ENCODE measurements at regions not wholly inside any gene's neighbourhood (a gene's known extent, or its start where the extent isn't known, plus 50 kb on each side); places are given as distances from the start of the nearest gene placed in this dataset.

DNA sequence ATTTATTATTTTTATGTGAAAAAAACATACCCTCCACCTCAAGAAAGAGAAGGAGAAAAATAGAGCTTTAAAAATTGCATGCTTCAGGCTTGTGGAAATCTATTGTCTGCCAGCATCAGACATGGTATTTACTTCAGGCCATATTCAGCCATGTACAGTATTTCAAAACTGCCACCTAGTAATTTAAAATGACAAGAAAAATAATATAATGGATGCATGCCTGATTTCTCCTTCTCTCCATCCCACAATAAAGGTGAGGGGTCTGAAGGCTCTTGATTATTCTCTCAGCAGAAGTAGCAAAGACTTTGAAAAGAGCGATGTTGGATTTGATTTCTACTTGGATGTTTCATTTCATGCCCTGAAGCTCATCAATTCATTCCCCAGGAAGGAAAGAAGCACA, 250.7 kb downstream of the TBC1D4 start:
- DNase-seq, result no peak

DNA sequence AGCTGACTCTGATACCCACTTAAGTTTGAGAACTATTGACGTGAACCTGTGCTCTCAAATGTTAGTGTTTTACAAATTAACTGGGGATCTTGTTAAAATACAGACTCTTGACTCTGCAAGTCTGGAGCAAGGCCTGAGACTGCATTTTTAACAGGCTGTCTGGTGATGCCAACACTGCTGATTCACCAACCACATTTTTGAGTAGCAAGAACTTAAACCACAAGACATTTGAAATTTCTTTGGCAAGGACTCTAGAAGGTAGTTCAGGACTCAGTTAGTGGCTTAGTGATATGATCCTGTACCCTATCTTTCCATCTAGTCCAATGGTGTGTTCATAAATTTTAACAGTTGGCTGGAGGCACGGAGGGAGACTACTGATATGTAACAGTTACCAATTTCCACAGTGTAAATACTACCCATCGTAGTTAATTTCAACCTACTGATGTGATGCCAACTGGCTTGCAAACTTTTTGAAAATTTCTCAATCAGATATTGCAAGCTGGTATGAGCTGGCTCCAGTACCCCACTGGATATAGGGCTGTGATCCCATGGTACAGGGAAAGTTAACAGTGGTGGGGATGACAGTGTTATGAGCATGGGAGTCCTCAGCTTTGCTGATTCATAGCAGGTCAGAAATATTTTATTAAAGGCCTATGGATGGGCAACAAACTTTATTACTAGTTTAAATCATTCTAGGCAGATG, 255.1 kb downstream of the TBC1D4 start:
- DNase-seq, result no peak

DNA sequence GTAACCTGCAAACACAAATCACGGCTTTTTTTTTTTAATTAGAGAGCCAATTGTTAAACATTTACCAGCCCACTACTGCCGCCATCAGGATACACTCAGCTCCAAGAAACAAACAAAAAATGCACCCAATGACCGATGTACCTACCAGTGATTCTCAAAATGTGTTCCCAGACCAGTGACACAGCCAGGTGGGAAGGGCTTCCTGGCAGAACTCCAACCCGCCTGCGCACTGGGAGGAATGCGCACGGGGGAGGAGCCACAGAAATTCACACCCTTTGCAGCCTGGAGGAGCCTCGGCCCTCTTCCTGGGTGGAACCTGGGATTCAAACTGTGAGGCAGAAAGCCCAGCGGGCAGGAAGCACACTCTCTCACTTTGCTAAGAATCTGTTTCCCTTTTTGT, 255.9 kb downstream of the TBC1D4 start:
- no peak for DNase-seq

GRCh38 chr13:75225288-75226032, 256.5 kb downstream of the TBC1D4 start:
- DNase-seq, result no peak

DNA sequence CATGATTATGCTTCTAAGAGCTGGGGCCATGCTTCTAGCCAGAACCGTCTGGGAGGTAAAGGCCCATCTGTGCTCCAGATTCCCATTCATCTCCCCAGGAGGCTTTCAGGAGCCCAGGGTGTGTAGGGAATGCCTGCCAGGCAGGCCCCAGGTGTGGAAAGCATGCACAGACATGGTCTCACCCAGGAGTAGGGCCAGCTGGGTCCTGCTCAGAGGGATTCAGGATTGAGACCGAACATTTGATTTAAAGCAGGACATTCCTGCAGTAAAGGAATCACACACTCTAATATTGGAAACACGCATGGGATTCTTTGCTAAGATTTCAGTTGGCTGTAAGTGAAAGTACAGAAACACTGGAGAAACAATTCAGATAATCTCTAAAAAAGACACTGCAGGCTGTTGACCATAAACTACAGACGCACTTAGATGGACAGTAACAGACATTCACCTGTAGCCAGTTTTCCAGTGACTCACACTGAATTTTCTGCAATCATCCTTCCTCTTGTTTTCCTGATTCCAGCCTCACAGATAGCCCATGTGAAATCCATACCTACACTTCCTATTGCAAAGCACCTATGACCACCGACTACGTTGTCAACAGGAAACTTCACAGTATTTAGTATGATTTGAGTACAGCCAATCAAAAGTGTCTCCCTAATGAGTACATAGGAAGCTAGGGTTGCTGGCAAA, 257.8 kb downstream of the TBC1D4 start:
- DNase-seq, result no peak

DNA sequence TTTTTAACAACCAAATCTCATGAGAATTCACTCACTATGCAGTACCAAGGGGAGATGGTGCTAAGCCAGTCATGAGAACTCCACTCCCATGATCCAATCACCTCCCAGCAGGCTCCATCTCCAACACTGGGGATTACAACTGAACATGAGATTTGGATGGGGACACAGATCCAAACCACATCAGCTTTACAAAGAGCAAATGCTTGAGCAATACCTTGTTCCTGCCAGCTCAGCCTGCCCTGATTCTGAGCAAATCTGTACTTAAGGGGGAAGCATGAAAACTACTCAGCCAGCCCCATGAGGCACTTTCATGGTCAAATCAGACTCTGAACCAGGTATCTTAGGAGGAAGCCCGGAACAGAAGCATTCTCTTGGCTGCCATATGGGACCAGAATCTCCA, 259.9 kb downstream of the TBC1D4 start:
- DNase-seq, result no peak

DNA sequence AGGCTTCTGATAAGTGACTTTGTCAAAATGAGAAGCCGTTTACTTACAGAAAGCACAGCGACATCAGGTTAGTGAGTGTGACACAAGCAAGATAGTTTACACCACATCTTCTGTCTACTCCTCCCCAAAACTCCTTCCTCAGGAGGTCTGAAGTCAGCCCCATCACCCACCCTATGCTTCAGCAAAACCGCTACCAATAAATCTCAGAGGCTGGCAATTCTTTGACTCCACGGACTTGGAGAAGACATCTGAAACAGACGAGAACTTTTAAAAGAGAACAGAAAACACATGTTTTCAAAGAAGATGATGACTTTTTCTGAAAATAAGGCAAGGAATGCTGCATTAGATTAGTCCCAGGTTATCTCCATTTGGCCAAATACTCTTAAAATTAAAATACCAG, 261.1 kb downstream of the TBC1D4 start:
- DNase-seq, result no peak

DNA sequence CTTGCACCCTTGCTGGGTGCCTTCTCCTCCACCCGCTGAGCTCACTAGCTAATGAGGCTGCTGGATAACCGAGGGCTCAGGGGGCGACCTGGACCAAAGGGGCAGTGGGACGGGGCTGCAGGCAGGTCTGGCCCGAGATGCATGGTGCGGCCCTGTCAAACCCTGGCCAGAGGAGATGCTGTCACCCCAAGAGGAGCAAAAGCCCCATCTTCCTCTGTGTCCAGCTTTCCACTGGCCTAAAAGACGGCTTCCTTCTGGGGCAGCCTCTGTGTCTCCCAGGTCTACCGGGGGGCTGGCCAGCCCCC, 261.8 kb downstream of the TBC1D4 start:
- DNase-seq, result no peak

DNA sequence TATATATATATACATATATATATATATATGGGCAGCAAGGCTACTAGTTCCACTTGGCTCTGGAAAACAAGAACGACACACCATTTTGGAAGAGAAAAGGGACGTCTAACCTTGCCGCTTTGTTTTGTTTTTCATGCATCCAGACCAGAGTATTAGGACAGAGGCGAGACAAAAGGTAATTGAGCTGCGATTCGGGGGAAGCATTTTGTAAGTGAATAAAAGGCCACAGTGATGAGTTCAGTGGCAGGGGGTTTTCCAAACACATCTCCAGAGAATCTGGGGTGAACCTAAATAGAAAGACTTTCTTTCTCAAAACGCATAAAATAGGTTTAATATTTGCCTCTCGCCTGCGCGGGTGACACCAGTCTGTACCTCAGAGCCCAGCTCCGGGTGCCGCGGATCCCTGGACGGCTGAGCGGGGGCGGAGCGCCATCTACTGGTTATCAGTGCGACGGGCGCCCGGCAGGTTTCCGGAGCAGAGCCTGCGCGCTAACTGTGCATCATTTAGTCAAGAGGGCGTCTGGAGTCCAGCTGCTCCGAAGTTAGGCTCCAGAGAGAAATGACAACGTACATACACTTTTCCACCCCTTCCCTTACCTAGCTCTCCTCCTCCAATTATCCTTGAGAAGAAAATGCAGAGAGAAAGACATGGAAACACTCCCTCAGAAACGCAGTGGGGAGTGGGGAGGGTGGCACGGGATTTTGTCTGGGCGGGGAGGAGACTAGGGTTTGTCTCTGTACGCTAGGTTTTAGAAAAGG, 262.3 kb downstream of the TBC1D4 start:
- peak; percentile 81 for DNase-seq

DNA sequence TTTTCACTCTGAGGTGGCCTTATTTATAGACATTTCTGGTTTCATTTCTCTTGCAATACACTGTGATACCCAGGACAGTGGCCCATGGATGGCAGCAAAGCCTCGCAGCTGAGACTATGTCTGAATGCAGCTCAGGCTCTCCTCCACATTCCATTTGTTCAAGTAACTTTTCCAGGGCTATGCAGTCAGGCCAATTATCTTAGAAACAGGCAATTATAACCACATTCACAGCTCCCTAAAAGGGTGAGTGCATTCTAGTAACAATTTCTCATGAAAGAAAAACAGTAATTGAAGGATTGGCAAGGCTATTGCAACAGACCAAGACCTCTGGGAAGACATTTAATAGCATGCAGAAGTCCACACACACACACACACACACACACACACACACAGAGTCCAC, 264.0 kb downstream of the TBC1D4 start:
- DNase-seq, result no peak

GRCh38 chr13:75216038-75216437, 265.9 kb downstream of the TBC1D4 start:
- DNase-seq, result no peak

DNA sequence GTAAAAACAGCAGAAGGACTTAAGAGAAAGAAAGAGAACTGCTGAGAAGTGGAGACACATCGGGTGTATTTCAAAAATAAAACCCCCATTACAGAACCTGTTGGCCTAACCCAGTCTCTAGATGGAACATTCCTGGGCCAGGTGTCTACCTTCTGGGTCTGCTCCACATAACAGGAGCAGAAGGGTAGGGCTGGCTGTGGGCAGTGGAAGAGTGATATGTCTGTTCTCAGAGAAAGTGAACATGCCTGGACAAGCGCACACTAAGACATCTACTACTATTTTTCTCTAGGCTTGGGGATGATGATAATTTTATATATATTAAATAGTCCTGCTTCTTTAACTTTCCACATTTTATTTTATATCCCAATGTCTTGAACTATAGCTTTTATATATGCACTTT, 267.1 kb downstream of the TBC1D4 start:
- DNase-seq, result no peak

DNA sequence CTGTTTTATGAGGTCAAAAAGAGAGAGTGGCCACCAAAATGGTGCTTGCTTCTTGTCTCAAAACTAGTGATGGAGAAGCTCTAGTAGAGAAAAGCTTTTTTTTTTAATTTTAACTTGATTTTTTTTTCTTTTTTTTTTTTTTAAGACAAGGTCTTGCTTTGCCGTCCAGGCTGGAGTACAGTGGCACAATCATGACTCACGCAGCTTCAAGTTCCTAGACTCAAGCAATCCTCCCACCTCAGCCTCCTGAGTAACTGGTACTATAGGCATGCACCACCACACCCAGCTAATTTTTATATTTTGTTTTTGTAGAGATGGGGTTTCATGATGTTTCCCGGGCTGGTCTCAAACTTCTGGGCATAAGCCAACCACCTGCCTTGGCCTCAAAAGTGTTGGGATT, 279.0 kb downstream of the TBC1D4 start:
- DNase-seq, result no peak

- DNase-seq, result no peak
Observed at GRCh38 chr13:75197803-75198202, 284.2 kb downstream of the TBC1D4 start.

GRCh38 chr13:75196147-75196837, 285.7 kb downstream of the TBC1D4 start:
- DNase-seq, result no peak

DNA sequence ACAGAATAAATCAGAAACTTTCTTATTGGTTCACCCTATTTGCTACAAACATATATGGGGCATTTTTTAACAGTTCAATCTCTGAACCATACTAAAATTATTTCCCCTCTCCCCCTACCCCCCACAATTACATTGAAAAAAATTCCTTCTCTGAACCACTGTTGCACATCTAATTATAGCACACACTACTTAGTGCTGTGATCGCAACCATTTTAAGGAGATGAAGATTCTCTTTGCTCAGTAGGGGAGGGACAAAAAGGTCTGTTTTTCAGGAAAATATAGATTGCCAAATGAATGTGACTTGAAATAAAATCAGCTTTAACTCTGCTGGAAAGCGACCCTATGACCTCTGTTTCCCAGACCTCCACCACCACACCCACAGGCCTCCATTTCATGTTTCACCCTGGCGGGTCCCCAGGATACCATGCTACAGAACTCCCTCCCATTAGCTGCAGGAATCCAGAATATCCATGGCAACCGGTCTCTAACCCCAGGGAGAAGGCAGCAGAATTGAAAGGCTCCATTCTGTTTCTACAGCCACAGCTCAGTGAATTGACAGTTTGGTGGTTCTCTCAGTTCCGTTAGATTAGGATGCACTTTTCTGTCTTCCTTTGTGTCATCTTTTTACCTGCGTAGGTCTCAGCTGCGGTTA, 286.3 kb downstream of the TBC1D4 start:
- no peak for DNase-seq

GRCh38 chr13:75194717-75195462, 287.1 kb downstream of the TBC1D4 start:
- no peak for DNase-seq

DNA sequence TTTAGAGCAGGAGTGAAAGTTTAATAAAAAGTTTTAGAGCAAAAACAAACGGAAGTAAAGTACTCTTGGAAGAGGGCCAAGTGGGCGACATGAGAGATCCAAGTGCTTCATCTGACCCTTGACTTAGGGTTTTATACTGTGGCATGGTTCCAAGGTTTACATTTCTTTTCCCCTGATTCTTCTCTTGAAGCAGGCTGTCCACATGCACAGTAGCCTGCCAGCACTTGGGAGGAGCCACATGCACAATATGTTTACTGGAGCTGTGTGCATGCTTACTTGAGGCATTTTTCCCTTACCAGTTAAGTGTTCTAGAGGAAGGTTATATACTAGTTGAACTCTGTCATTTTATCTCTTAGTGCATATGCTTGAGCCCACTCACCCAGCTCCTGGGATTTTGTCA, 295.6 kb downstream of the TBC1D4 start:
- no peak for DNase-seq

DNA sequence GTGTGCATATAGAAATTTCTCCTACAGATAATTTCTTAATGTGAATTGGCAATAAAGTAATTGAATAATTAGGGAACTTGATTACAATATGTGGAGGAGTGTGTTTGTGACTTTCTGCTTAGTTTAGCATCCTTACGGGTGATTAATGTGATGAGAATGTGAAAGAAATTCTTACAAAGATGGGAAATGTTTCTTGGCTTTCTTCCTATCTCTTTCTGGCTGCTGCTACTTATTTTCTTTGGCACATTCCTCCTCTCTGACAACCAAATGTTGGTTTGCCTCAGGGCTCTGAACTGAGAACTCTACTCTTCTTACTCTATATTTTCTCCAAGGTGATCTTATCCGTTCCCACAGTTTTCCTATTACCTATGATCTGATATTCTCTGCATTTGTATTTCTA, 300.1 kb downstream of the TBC1D4 start:
- no peak for DNase-seq

GRCh38 chr13:75180805-75181455, 301.0 kb downstream of the TBC1D4 start:
- no peak for DNase-seq

- DNase-seq, result no peak
Observed at GRCh38 chr13:75178436-75178835, 303.5 kb downstream of the TBC1D4 start.
